ENCODE measurements at regions not wholly inside any gene's neighbourhood (a gene's known extent, or its start where the extent isn't known, plus 50 kb on each side); places are given as distances from the start of the nearest gene placed in this dataset.

GRCh38 chr1:22380024-22380785 is 71.4 kb upstream of the ZBTB40 start:
- dilution Hi-C loops (cut with MboI; ENCODE audit: extremely low pct_ligation_motif_present, low sequenced_read_pairs): no loop called here

More at GRCh38 chr1:22380024-22380785, 71.4 kb upstream of the ZBTB40 start:
- Histone ChIP-seq H3K4me3 (replicated peaks in 1 of 3; ENCODE audit: insufficient read depth in 1 of 3, low read depth in 1 of 3, low read length in 3 of 3) (no peak overlapping the region), H3K4me2 (ENCODE audit: insufficient read depth, low read length) (no peak overlapping the region), H3K79me2 (ENCODE audit: control insufficient read depth, insufficient read depth, low read length) (no peaks in the 10 kb centered on the region), H2AFZ (ENCODE audit: low read depth, low read length) (no peak overlapping the region), H3K9ac (replicated peaks; ENCODE audit: extremely low read depth, insufficient read depth, low read length) (no peak overlapping the region), H3K9me1 (replicated peaks; ENCODE audit: control insufficient read depth, extremely low read depth, insufficient read depth, low read length) (no peaks in the 10 kb centered on the region), H4K20me1 (replicated peaks; ENCODE audit: control insufficient read depth, extremely low read depth, insufficient read depth, low read length) (no peaks in the 10 kb centered on the region), H3K27me3 (ENCODE audit: control insufficient read depth in 2 of 2, insufficient read depth in 2 of 2, low read length in 2 of 2) (peaks cover 4 to 6% of the 10 kb centered on the region in 2 experiments), H3K27ac (ENCODE audit: insufficient read depth, low read depth, low read length) (no peak overlapping the region), H3K9me3 (replicated peaks; ENCODE audit: control insufficient read depth, insufficient read depth, low read length) (no peaks in the 10 kb centered on the region), H3K36me3 (ENCODE audit: control insufficient read depth in 2 of 2, extremely low read depth in 1 of 2, insufficient read depth in 2 of 2, low read length in 2 of 2) (no peaks in the 10 kb centered on the region), H3K4me1 (ENCODE audit: control insufficient read depth, extremely low read depth, insufficient read depth, low read length) (no peaks in the 10 kb centered on the region)
- intact Hi-C loops (cut with micrococcal nuclease): no loop called here
- CTCF ChIA-PET: no interaction called here
- BruUV-seq (replicated peaks): no TSS peak
- DNase-seq (ENCODE audit: low read depth, low spot score) (no peak), FAIRE-seq (no peak)
- TF ChIP-seq FOS (IDR thresholded peaks at IDR 0.05; ENCODE audit: borderline replicate concordance, insufficient read depth, low read length): no peak
- no peak for TF ChIP-seq CTCF (IDR thresholded peaks at IDR 0.05; ENCODE audit: extremely low read depth in 1 of 2, insufficient read depth in 1 of 2, low read depth in 1 of 2, low read length in 2 of 2)
- no peak for TF ChIP-seq MAX (IDR thresholded peaks at IDR 0.05; ENCODE audit: insufficient read depth, insufficient read length)
- no peak for TF ChIP-seq MYC (IDR thresholded peaks at IDR 0.05; ENCODE audit: low read depth, low read length)
- no peak for TF ChIP-seq JUN (IDR thresholded peaks at IDR 0.05; ENCODE audit: borderline replicate concordance, insufficient read depth, insufficient read length, low read depth)
- TF ChIP-seq GATA2 (IDR thresholded peaks at IDR 0.05; ENCODE audit: insufficient read depth, insufficient read length, low read depth, low read length): no peak
- no peak for TF ChIP-seq POLR2A (IDR thresholded peaks at IDR 0.05; ENCODE audit: low read depth, low read length)
- no peak for TF ChIP-seq POLR2AphosphoS5 (IDR thresholded peaks at IDR 0.05; ENCODE audit: insufficient read depth, low read depth, low read length)
- no peak for TF ChIP-seq EZH2 (IDR thresholded peaks at IDR 0.05; ENCODE audit: borderline replicate concordance, low read depth, low read length, severe bottlenecking)
- POLR2A ChIA-PET: interaction anchor here (0.5 kb wide), 2 partner anchors 131 to 197 kb away, joined by 4 read pairs; no protein-coding TSS in a partner anchor

Measured in endothelial cell of umbilical vein (primary cell).